ENCODE measurements at regions not wholly inside any gene's neighbourhood (a gene's known extent, or its start where the extent isn't known, plus 50 kb on each side); places are given as distances from the start of the nearest gene placed in this dataset.

DNA sequence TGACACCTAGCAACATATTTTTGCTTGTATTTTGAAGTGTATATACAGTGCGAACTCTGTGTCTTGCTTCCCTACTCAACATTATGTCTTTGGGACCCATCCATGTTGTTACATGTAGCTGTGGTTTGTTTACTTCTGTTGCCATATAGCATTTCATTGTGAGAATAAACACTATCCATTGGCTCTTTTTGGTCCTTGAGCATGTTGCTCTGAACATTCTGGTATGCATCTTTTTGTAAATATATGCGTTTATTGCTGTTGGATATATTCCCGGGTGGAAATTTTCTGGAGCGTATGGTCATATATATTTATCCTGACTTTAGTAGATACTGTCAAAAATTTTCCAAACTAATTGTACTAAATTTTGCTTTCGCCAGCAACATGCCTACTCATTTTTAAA lies 222.5 kb upstream of the SPTLC3 start:
- H3K36me3 ChIP-seq (ENCODE audit: control insufficient read depth in 1 of 2, insufficient read depth in 2 of 2, low read length in 1 of 2), result no peaks in the 10 kb centered on the region
- intact Hi-C loops (cut with DNase I), result no loop called here
- H3K9me3 ChIP-seq (ENCODE audit: control insufficient read depth, low read length), result no peaks in the 10 kb centered on the region
- no peaks in the 10 kb centered on the region for H3K4me1 ChIP-seq (ENCODE audit: control insufficient read depth in 1 of 2, insufficient read depth in 2 of 2, low read length in 2 of 2)
- ATAC-seq (ENCODE audit: low FRiP score) (no peak), DNase-seq (no peak)
- WGBS, 2 donors, result 56% methylated on average over 5 of the region's 5 CpGs
- H3K27ac ChIP-seq (ENCODE audit: low read depth in 1 of 2, low read length in 2 of 2), result no peak overlapping the region
- H3K27me3 ChIP-seq (ENCODE audit: control insufficient read depth in 1 of 2, insufficient read depth in 2 of 2, low read length in 1 of 2), result no peaks in the 10 kb centered on the region
- no peak overlapping the region for H3K4me3 ChIP-seq (ENCODE audit: low read length in 2 of 2)

DNA sequence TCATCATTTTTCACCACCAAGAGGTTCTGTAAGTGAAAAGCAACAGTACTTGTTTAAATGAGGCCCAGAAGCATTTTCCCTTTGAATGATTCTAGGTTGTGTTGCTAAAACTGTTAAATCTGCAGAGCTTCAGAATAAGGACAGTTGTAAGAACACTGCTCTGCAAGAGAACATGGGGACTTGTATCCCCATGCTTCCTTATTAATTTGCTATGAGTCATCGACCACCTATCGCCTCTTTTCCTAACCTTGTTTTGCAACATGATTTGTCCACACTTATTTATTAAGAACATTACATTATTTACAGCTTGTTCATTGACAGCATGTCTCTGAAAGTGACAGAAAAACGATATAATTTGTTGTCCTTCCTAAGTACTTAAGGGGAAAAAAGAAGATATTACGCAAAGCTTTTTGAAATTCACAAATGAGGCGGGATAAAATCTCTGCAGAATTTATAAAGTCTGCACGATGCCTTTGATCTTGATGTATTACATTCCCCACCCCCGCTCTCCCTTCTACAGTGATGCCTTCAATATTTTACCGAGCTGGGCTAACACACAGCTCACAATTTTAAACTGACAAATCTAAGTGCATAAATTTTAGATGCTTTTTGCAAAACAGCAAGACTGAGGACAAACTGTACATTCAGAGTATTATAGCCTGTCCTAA lies 220.0 kb upstream of the SPTLC3 start:
- Histone ChIP-seq H3K4me3 (ENCODE audit: low read length in 2 of 2) (no peak overlapping the region), H3K36me3 (ENCODE audit: control insufficient read depth in 1 of 2, insufficient read depth in 2 of 2, low read length in 1 of 2) (no peaks in the 10 kb centered on the region), H3K27me3 (ENCODE audit: control insufficient read depth in 1 of 2, insufficient read depth in 2 of 2, low read length in 1 of 2) (no peaks in the 10 kb centered on the region), H3K9me3 (ENCODE audit: control insufficient read depth, low read length) (no peaks in the 10 kb centered on the region), H3K4me1 (ENCODE audit: control insufficient read depth in 1 of 2, insufficient read depth in 2 of 2, low read length in 2 of 2) (no peaks in the 10 kb centered on the region), H3K27ac (ENCODE audit: low read depth in 1 of 2, low read length in 2 of 2) (no peak overlapping the region)
- 38 to 52% methylated on average over 8 of the region's 8 CpGs for WGBS, 2 donors
- intact Hi-C loops (cut with DNase I), result no loop called here
- no peak for DNase-seq
- no peak for ATAC-seq (ENCODE audit: low FRiP score)

DNA sequence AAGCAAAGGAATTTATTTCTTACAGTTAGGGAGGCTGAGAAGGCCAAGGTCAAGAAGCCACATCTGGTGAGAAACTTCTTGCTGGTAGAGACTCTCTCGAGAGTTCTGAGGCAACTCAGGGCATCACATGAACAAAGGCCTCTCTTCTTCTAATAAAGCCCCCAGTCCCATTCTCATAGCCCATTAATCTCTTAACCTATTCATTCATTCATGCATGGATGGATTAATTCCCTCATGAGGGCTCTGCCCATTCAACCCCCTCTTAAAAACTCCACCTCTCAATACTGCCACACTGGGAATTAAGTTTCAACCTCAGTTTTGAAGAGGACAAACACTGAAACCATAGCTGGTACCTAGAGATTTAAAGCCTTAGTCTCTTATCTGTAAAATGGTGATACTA lies 217.9 kb upstream of the SPTLC3 start:
- Histone ChIP-seq H3K4me3 (ENCODE audit: low read length in 2 of 2) (no peak overlapping the region), H3K9me3 (ENCODE audit: control insufficient read depth, low read length) (no peaks in the 10 kb centered on the region), H3K4me1 (ENCODE audit: control insufficient read depth in 1 of 2, insufficient read depth in 2 of 2, low read length in 2 of 2) (no peaks in the 10 kb centered on the region), H3K36me3 (ENCODE audit: control insufficient read depth in 1 of 2, insufficient read depth in 2 of 2, low read length in 1 of 2) (no peaks in the 10 kb centered on the region), H3K27ac (ENCODE audit: low read depth in 1 of 2, low read length in 2 of 2) (no peak overlapping the region), H3K27me3 (ENCODE audit: control insufficient read depth in 1 of 2, insufficient read depth in 2 of 2, low read length in 1 of 2) (no peaks in the 10 kb centered on the region)
- 60 to 69% methylated on average over 1 of the region's 1 CpG for WGBS, 2 donors
- DNase-seq, result no peak
- no peak for ATAC-seq (ENCODE audit: low FRiP score)
- intact Hi-C loops (cut with DNase I), result no loop called here

DNA sequence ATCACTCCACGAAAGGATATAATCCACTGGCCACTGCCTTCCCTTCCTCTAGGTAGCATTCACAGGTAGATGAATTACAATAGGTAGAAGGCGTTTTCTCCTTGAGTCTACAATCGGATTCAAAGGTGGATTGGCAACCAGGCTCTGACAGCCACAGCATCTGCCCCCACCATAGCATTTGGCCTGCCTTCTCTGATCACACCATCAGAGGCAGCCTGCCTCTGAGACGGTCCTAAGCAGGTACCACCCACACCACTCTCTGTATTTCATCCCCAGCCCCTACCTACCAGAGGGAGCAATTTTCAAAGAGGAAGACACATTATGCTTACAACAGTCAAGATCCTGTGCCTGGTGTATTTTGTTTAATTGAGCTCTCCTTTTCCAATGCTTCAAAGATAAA lies 210.5 kb upstream of the SPTLC3 start:
- WGBS, 2 donors, result 46 to 49% methylated on average over 4 of the region's 4 CpGs
- ATAC-seq (ENCODE audit: low FRiP score) (no peak), DNase-seq (no peak)
- intact Hi-C loops (cut with DNase I), result no loop called here
- Histone ChIP-seq H3K4me3 (ENCODE audit: low read length in 2 of 2) (no peak overlapping the region), H3K36me3 (ENCODE audit: control insufficient read depth in 1 of 2, insufficient read depth in 2 of 2, low read length in 1 of 2) (no peaks in the 10 kb centered on the region), H3K9me3 (ENCODE audit: control insufficient read depth, low read length) (no peaks in the 10 kb centered on the region), H3K4me1 (ENCODE audit: control insufficient read depth in 1 of 2, insufficient read depth in 2 of 2, low read length in 2 of 2) (no peaks in the 10 kb centered on the region), H3K27me3 (ENCODE audit: control insufficient read depth in 1 of 2, insufficient read depth in 2 of 2, low read length in 1 of 2) (no peaks in the 10 kb centered on the region), H3K27ac (ENCODE audit: low read depth in 1 of 2, low read length in 2 of 2) (no peak overlapping the region)

DNA sequence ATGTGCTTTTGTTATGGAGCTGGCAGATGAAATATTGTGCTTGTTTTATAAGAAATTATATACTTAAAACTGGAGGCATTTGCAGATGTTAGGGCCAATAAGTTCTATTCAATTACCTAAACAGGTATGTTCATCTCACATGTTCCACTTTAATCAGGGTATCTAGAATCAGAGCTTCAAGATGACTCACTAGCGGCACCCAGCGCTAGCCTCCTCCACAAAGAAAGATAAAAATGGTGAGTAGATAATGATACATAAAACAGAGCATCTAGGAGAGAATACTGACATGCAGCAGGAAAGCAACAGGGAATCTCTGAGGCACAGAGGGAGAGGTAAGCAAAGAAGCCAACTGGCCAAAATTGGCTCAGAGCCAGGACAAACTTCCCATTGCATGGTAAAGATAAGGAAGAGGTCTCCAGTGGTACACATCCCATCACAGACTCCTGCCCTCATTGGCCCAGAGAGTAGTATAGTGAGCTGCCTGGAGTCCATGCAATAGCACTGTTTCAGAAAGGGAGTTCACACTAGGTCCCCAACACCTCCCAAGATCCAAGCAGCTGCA lies 200.7 kb upstream of the SPTLC3 start:
- ATAC-seq (ENCODE audit: low FRiP score), result no peak
- H3K9me3 ChIP-seq (ENCODE audit: control insufficient read depth, low read length), result no peaks in the 10 kb centered on the region
- no peak overlapping the region for H3K4me3 ChIP-seq (ENCODE audit: low read length in 2 of 2)
- H3K27me3 ChIP-seq (ENCODE audit: control insufficient read depth in 1 of 2, insufficient read depth in 2 of 2, low read length in 1 of 2), result no peaks in the 10 kb centered on the region
- no peak overlapping the region for H3K27ac ChIP-seq (ENCODE audit: low read depth in 1 of 2, low read length in 2 of 2)
- intact Hi-C loops (cut with DNase I), result no loop called here
- no peaks in the 10 kb centered on the region for H3K36me3 ChIP-seq (ENCODE audit: control insufficient read depth in 1 of 2, insufficient read depth in 2 of 2, low read length in 1 of 2)
- 94 to 96% methylated on average over 2 of the region's 2 CpGs for WGBS, 2 donors
- H3K4me1 ChIP-seq (ENCODE audit: control insufficient read depth in 1 of 2, insufficient read depth in 2 of 2, low read length in 2 of 2), result no peaks in the 10 kb centered on the region
- DNase-seq, result no peak

DNA sequence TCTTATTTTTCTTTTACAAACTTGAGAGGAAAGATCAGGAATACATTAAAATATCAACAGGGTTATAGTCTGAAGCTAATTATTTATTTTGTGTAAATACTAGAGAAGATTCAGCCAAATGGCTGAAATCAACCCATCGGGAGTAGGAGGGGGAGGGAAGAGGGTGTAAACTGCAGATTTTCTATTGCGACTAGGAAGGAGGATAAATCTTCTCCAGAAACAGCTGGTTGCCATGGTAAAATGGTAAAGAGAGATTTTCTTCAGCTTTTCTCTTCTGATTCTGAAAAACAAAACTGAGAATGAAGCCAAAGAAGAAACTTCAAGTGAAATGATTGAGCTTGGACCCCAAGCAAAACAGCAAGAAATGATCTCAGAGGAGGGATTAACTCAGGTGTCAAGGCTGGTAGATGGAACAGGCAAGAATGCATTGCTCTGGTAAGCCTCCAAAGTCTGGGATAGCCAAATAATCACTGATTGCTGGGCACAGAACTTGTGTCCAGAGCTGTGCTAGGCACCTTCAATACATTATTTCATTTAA lies 193.5 kb upstream of the SPTLC3 start:
- 13 to 24% methylated on average over 2 of the region's 2 CpGs for WGBS, 2 donors
- Histone ChIP-seq H3K27me3 (ENCODE audit: control insufficient read depth in 1 of 2, insufficient read depth in 2 of 2, low read length in 1 of 2) (no peaks in the 10 kb centered on the region), H3K9me3 (ENCODE audit: control insufficient read depth, low read length) (no peaks in the 10 kb centered on the region), H3K4me1 (ENCODE audit: control insufficient read depth in 1 of 2, insufficient read depth in 2 of 2, low read length in 2 of 2) (no peaks in the 10 kb centered on the region), H3K4me3 (ENCODE audit: low read length in 2 of 2) (no peak overlapping the region), H3K36me3 (ENCODE audit: control insufficient read depth in 1 of 2, insufficient read depth in 2 of 2, low read length in 1 of 2) (no peaks in the 10 kb centered on the region), H3K27ac (ENCODE audit: low read depth in 1 of 2, low read length in 2 of 2) (no peak overlapping the region)
- no peak for ATAC-seq (ENCODE audit: low FRiP score)
- intact Hi-C loops (cut with DNase I), result loop anchor here in 1 of 2 donors (10.0 kb wide), 1 partner anchor 160 kb away; no protein-coding TSS in a partner anchor
- no peak for DNase-seq

DNA sequence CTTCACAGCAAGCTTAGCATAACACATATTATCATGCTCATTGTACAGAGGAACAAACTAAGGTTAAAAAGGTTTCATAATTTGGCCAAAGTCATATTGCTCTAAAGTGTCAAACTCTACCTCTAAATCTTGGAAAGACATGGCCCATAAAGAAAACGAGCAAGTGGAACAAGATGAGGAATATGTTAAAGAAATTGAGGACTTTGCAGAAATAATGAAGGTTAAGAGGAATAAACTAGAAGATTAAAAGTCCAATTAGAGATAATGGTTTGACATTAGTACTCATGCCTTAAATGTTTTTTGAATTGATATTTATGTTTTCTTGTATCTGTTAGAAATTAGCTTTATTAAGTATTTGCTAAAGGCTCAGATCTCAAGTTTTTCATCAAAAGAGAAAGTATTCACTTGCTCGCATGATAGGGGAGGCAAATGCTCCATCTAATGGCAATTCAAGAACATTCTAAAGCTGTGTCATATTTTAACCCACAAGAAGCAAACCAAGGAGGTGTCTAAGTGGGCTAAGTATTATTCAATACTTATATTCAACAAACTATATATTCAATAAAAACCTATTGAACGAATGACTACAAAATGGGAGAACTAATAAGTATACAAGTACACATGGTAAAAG lies 192.9 kb upstream of the SPTLC3 start:
- intact Hi-C loops (cut with DNase I), result loop anchor here in 1 of 2 donors (10.0 kb wide), 1 partner anchor 161 kb away; no protein-coding TSS in a partner anchor
- WGBS, 2 donors, result 59 to 62% methylated on average over 3 of the region's 3 CpGs
- H3K9me3 ChIP-seq (ENCODE audit: control insufficient read depth, low read length), result no peaks in the 10 kb centered on the region
- H3K36me3 ChIP-seq (ENCODE audit: control insufficient read depth in 1 of 2, insufficient read depth in 2 of 2, low read length in 1 of 2), result no peaks in the 10 kb centered on the region
- no peak overlapping the region for H3K27ac ChIP-seq (ENCODE audit: low read depth in 1 of 2, low read length in 2 of 2)
- no peak for DNase-seq
- ATAC-seq (ENCODE audit: low FRiP score), result no peak
- H3K4me1 ChIP-seq (ENCODE audit: control insufficient read depth in 1 of 2, insufficient read depth in 2 of 2, low read length in 2 of 2), result no peaks in the 10 kb centered on the region
- H3K4me3 ChIP-seq (ENCODE audit: low read length in 2 of 2), result no peak overlapping the region
- H3K27me3 ChIP-seq (ENCODE audit: control insufficient read depth in 1 of 2, insufficient read depth in 2 of 2, low read length in 1 of 2), result no peaks in the 10 kb centered on the region

DNA sequence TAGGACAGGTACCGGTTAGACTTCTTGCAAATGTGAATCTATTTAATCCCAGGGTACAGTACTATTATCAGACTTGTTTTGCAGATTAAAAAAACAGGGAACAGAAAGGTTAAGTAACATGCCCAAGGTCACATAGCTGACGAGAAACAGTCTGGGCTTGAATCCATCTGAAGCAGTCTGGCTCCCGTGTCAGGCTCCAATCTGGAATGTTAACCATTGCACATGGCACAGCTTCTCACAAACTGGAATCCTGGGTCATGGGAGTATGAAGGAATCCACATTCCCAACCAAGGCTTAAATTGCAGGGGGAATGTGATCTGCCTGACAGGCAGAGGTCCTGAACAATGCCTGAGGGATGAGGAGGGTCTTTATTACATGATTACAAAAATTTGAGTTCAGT lies 187.5 kb upstream of the SPTLC3 start:
- intact Hi-C loops (cut with DNase I), result no loop called here
- Histone ChIP-seq H3K4me3 (ENCODE audit: low read length in 2 of 2) (no peak overlapping the region), H3K27me3 (ENCODE audit: control insufficient read depth in 1 of 2, insufficient read depth in 2 of 2, low read length in 1 of 2) (peaks cover 0 to 2% of the 10 kb centered on the region in 2 donors), H3K27ac (ENCODE audit: low read depth in 1 of 2, low read length in 2 of 2) (no peak overlapping the region), H3K36me3 (ENCODE audit: control insufficient read depth in 1 of 2, insufficient read depth in 2 of 2, low read length in 1 of 2) (no peaks in the 10 kb centered on the region), H3K4me1 (ENCODE audit: control insufficient read depth in 1 of 2, insufficient read depth in 2 of 2, low read length in 2 of 2) (peaks cover 0 to 1% of the 10 kb centered on the region in 2 donors), H3K9me3 (ENCODE audit: control insufficient read depth, low read length) (no peaks in the 10 kb centered on the region)
- DNase-seq, result no peak
- no peak for ATAC-seq (ENCODE audit: low FRiP score)
- 18 to 21% methylated on average over 3 of the region's 3 CpGs for WGBS, 2 donors

DNA sequence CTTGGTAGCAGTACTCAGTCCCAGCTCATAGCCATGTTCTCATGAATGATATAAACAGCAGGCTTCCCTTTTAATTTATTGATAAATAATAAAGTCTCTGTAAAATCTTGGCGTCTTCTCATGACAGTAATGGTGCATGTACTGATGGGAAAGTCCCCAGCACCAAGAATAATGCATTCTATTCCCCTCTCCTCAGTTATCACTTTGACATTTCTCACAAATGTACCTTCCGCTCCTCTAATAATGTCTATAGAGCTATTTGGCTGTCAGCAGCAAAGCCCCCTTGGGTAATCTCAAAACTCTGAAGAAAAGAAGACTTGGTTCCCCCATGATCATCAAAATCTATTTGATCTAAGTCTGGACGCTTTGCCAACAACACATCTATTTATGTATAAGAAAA lies 185.0 kb upstream of the SPTLC3 start:
- intact Hi-C loops (cut with DNase I), result no loop called here
- Histone ChIP-seq H3K27ac (ENCODE audit: low read depth in 1 of 2, low read length in 2 of 2) (no peak overlapping the region), H3K27me3 (ENCODE audit: control insufficient read depth in 1 of 2, insufficient read depth in 2 of 2, low read length in 1 of 2) (peaks cover 0 to 2% of the 10 kb centered on the region in 2 donors), H3K4me1 (ENCODE audit: control insufficient read depth in 1 of 2, insufficient read depth in 2 of 2, low read length in 2 of 2) (peaks cover 0 to 1% of the 10 kb centered on the region in 2 donors), H3K4me3 (ENCODE audit: low read length in 2 of 2) (no peak overlapping the region), H3K36me3 (ENCODE audit: control insufficient read depth in 1 of 2, insufficient read depth in 2 of 2, low read length in 1 of 2) (no peaks in the 10 kb centered on the region), H3K9me3 (ENCODE audit: control insufficient read depth, low read length) (no peaks in the 10 kb centered on the region)
- DNase-seq (no peak), ATAC-seq (ENCODE audit: low FRiP score) (no peak)
- 50 to 56% methylated on average over 3 of the region's 3 CpGs for WGBS, 2 donors

Measured in aorta (tissue), 5 donors.